ENCODE measurements at regions not wholly inside any gene's neighbourhood (a gene's known extent, or its start where the extent isn't known, plus 50 kb on each side); places are given as distances from the start of the nearest gene placed in this dataset.

- no peak overlapping the region for H3K4me3 ChIP-seq (ENCODE audit: low read length)
- TF ChIP-seq CTCF (conservative IDR thresholded peaks at IDR 0.05; ENCODE audit: low read depth, low read length): no peak
- no peak for DNase-seq (ENCODE audit: low read depth)
These were observed 511.2 kb downstream of the BUD13 start for GRCh38 chr11:116261606-116262005.

- no peak for DNase-seq (ENCODE audit: low read depth)
- TF ChIP-seq CTCF (conservative IDR thresholded peaks at IDR 0.05; ENCODE audit: low read depth, low read length): no peak
These were observed 514.0 kb downstream of the BUD13 start for GRCh38 chr11:116258821-116259220.

GRCh38 chr11:116257883-116258282 is 514.9 kb downstream of the BUD13 start:
- DNase-seq (ENCODE audit: low read depth): no peak
- TF ChIP-seq CTCF (conservative IDR thresholded peaks at IDR 0.05; ENCODE audit: low read depth, low read length): no peak
- H3K4me3 ChIP-seq (ENCODE audit: low read length): no peak overlapping the region

More at GRCh38 chr11:116258821-116259220, 514.0 kb downstream of the BUD13 start:
- H3K4me3 ChIP-seq (ENCODE audit: low read length): no peak overlapping the region

- no peak for DNase-seq (ENCODE audit: low read depth)
- TF ChIP-seq CTCF (conservative IDR thresholded peaks at IDR 0.05; ENCODE audit: low read depth, low read length): no peak
- no peak overlapping the region for H3K4me3 ChIP-seq (ENCODE audit: low read length)
These were observed 515.7 kb downstream of the BUD13 start for GRCh38 chr11:116257092-116257491.

GRCh38 chr11:116256215-116256614 is 516.6 kb downstream of the BUD13 start:
- no peak for TF ChIP-seq CTCF (conservative IDR thresholded peaks at IDR 0.05; ENCODE audit: low read depth, low read length)
- no peak for DNase-seq (ENCODE audit: low read depth)
- H3K4me3 ChIP-seq (ENCODE audit: low read length): no peak overlapping the region

GRCh38 chr11:116255321-116255953 is 517.4 kb downstream of the BUD13 start:
- H3K4me3 ChIP-seq (ENCODE audit: low read length): no peak overlapping the region
- DNase-seq (ENCODE audit: low read depth): no peak
- TF ChIP-seq CTCF (conservative IDR thresholded peaks at IDR 0.05; ENCODE audit: low read depth, low read length): no peak

- H3K4me3 ChIP-seq (ENCODE audit: low read length): no peak overlapping the region
- DNase-seq (ENCODE audit: low read depth): no peak
- no peak for TF ChIP-seq CTCF (conservative IDR thresholded peaks at IDR 0.05; ENCODE audit: low read depth, low read length)
These were observed 522.6 kb downstream of the BUD13 start for GRCh38 chr11:116250155-116250554.

Measured in retinal pigment epithelial cell (primary cell).